Panc1 (cell line): ENCODE measurements at regions not wholly inside any gene's neighbourhood (a gene's known extent, or its start where the extent isn't known, plus 50 kb on each side); places are given as distances from the start of the nearest gene placed in this dataset.

Experiments
- ATAC-seq: fragments of 200-7000 bp; cut with Tn5 transposase; 2 replicates; pipeline ENCODE4 v1.9.1; 2020; ENCODE audit warnings: mild to moderate bottlenecking, moderate library complexity
- BruUV-seq: library from RNA; stranded (reverse); fragments of 400-500 nt; replicated peaks from 2 replicates; lab custom pipeline; 2021; lab: Mats Ljungman, UMichigan
- CTCF ChIA-PET: fragments of 300-600 bp; sonication (Branson Sonifier 250); formaldehyde crosslinking; loops from one replicate; lab custom pipeline; 2022; ENCODE audit warnings: antibody characterized with exemption; lab: Charles Lee
- POLR2A ChIA-PET: fragments of 300-600 bp; sonication (Branson Sonifier 250); formaldehyde crosslinking; loops from one replicate; lab custom pipeline; 2022; ENCODE audit warnings: antibody characterized with exemption; lab: Charles Lee
- DNase-seq: peaks from one replicate; pipeline ENCODE4 v3.0.0-alpha.2; 2010; ENCODE audit warnings: low read depth, low spot score
- H3K27ac ChIP-seq: 2 replicates; pipeline ENCODE4 v1.5.1; 2011; ENCODE audit warnings: mild to moderate bottlenecking, low read length, inconsistent platforms
- H3K27me3 ChIP-seq: fragments of 200-500 bp; sonication (Bioruptor generic); 2 replicates; pipeline ENCODE4 v1.6.0; 2014; ENCODE audit warnings: low read length, inconsistent platforms; ENCODE audit not compliant: control insufficient read depth, insufficient read depth
- H3K36me3 ChIP-seq: fragments of 200-500 bp; sonication (Bioruptor generic); 2 replicates; pipeline ENCODE4 v1.5.1; 2014; ENCODE audit warnings: inconsistent platforms, mild to moderate bottlenecking, low read length, moderate library complexity; ENCODE audit not compliant: control insufficient read depth, insufficient read depth
- H3K4me1 ChIP-seq: 2 replicates; pipeline ENCODE4 v1.5.1; 2011; ENCODE audit warnings: inconsistent platforms, mild to moderate bottlenecking, low read length, moderate library complexity; ENCODE audit not compliant: control insufficient read depth, insufficient read depth
- H3K4me3 ChIP-seq, 2 experiments: 2 replicates each; pipeline ENCODE4 v1.5.1; 2011 to 2012; ENCODE audit warnings: low read depth in 2 of 2, low read length in 2 of 2, mild to moderate bottlenecking in 2 of 2, inconsistent platforms in 1 of 2, moderate library complexity in 1 of 2
- H3K9me3 ChIP-seq: fragments of 200-500 bp; sonication (Bioruptor generic); 2 replicates; pipeline ENCODE4 v1.5.1; 2014; ENCODE audit warnings: low read depth, mild to moderate bottlenecking, inconsistent platforms, low read length, moderate library complexity; ENCODE audit not compliant: control insufficient read depth, insufficient read depth
- CTCF ChIP-seq: fragments of 450-650 bp; IDR thresholded peaks from 2 replicates; pipeline ENCODE4 v1.5.1; 2017; ENCODE audit warnings: mild to moderate bottlenecking
- POLR2AphosphoS5 ChIP-seq: IDR thresholded peaks from 2 replicates; pipeline ENCODE4 v1.6.1; 2012; ENCODE audit warnings: mild to moderate bottlenecking, low read depth, low read length, moderate library complexity
- REST ChIP-seq, 2 experiments: IDR thresholded peaks; 2 replicates each; pipeline ENCODE4 v1.6.1; 2011 to 2012; ENCODE audit warnings: low read depth in 2 of 2, control low read depth in 1 of 2, low read length in 1 of 2, mild to moderate bottlenecking in 1 of 2, moderate library complexity in 1 of 2; ENCODE audit not compliant: insufficient read depth in 1 of 2
- SIN3A ChIP-seq: IDR thresholded peaks from 2 replicates; pipeline ENCODE4 v1.6.1; 2012; ENCODE audit warnings: low read depth, mild to moderate bottlenecking, low read length, moderate library complexity, borderline replicate concordance; ENCODE audit not compliant: insufficient read depth
- TCF7L2 ChIP-seq: IDR thresholded peaks from 2 replicates; pipeline ENCODE4 v1.6.1; 2011; ENCODE audit warnings: mild to moderate bottlenecking, low read depth, low read length, inconsistent platforms
- in situ Hi-C: cut with HindIII; loops from 2 replicates; pipeline ENCODE4 v1.10.0; 2016; ENCODE audit warnings: low sequenced_read_pairs, low pct_unique_long_range_greater_than_20kb
- intact Hi-C: fragments of 100-400 bp; cut with micrococcal nuclease; formaldehyde crosslinking; loops from one replicate; pipeline ENCODE4 v1.10.0; 2022; ENCODE audit not compliant: unreplicated experiment

- H3K4me1 ChIP-seq, result no peaks in the 10 kb centered on the region
- intact Hi-C loops (no loop called here), in situ Hi-C loops (no loop called here)
- no peak overlapping the region for H3K27ac ChIP-seq
- H3K27me3 ChIP-seq, result no peaks in the 10 kb centered on the region
- no peak overlapping the region for H3K4me3 ChIP-seq
- ChIA-PET POLR2A (no interaction called here), CTCF (no interaction called here)
- no peaks in the 10 kb centered on the region for H3K36me3 ChIP-seq
- TF ChIP-seq REST (IDR thresholded peaks at IDR 0.05; ENCODE audit: insufficient read depth in 1 of 2, low read depth in 2 of 2, low read length in 1 of 2) (no peak), CTCF (no peak), POLR2AphosphoS5 (no peak), TCF7L2 (no peak), SIN3A (no peak)
- DNase-seq, result no peak
- no peak for ATAC-seq
- no TSS peak for BruUV-seq
- no peaks in the 10 kb centered on the region for H3K9me3 ChIP-seq
These were observed 699.7 kb upstream of the ID4 start for GRCh38 chr6:19137505-19137904.

- H3K36me3 ChIP-seq, result no peaks in the 10 kb centered on the region
- no TSS peak for BruUV-seq
- TF ChIP-seq TCF7L2 (no peak), CTCF (no peak), REST (IDR thresholded peaks at IDR 0.05; ENCODE audit: insufficient read depth in 1 of 2, low read depth in 2 of 2, low read length in 1 of 2) (no peak), SIN3A (no peak), POLR2AphosphoS5 (no peak)
- POLR2A ChIA-PET, result no interaction called here
- ATAC-seq (no peak), DNase-seq (no peak)
- H3K4me1 ChIP-seq, result no peaks in the 10 kb centered on the region
- no peak overlapping the region for H3K27ac ChIP-seq
- intact Hi-C loops (no loop called here), in situ Hi-C loops (no loop called here)
- H3K27me3 ChIP-seq, result no peaks in the 10 kb centered on the region
- CTCF ChIA-PET, result no interaction called here
- no peak overlapping the region for H3K4me3 ChIP-seq
- H3K9me3 ChIP-seq, result no peaks in the 10 kb centered on the region
These were observed 694.9 kb upstream of the ID4 start for GRCh38 chr6:19142275-19142674.
